HG03139 (cell line): ENCODE measurements at regions not wholly inside any gene's neighbourhood (a gene's known extent, or its start where the extent isn't known, plus 50 kb on each side); places are given as distances from the start of the nearest gene placed in this dataset.
"Not testable (repeated sequence)": the region's sequence is repeated elsewhere in the genome, so short reads cannot be mapped to it uniquely, and the experiment has no call there.

Source experiments
- ATAC-seq: cut with Tn5 transposase; IDR thresholded peaks from one replicate; pipeline ENCODE4 v1.9.1; 2021; ENCODE audit not compliant: unreplicated experiment

- ATAC-seq: no peak
Observed at GRCh38 chr15:62218841-62219240, 53.8 kb upstream of the C2CD4B start.

- no peak for ATAC-seq
Observed at GRCh38 chr15:62219799-62220198, 54.7 kb upstream of the C2CD4B start.

- ATAC-seq: no peak
Observed at GRCh38 chr15:62223020-62223419, 57.9 kb upstream of the C2CD4B start.

GRCh38 chr15:62228604-62229003 lies 63.5 kb upstream of the C2CD4B start:
- ATAC-seq: no peak

GRCh38 chr15:62231856-62232255 lies 66.8 kb upstream of the C2CD4B start:
- ATAC-seq: no peak

- ATAC-seq: no peak
Observed at GRCh38 chr15:62240121-62241096, 75.3 kb upstream of the C2CD4B start.

GRCh38 chr15:62241135-62241770 lies 76.2 kb upstream of the C2CD4B start:
- ATAC-seq: no peak

GRCh38 chr15:62242999-62243398 lies 77.9 kb upstream of the C2CD4B start:
- ATAC-seq: no peak

- no peak for ATAC-seq
Observed at GRCh38 chr15:62244762-62245161, 79.7 kb upstream of the C2CD4B start.

GRCh38 chr15:62248277-62248984 lies 83.3 kb upstream of the C2CD4B start:
- no peak for ATAC-seq

GRCh38 chr15:62249501-62249900 lies 84.4 kb upstream of the C2CD4B start:
- ATAC-seq: no peak

GRCh38 chr15:62250186-62250585 lies 85.1 kb upstream of the C2CD4B start:
- ATAC-seq: no peak

- ATAC-seq: no peak
Observed at GRCh38 chr15:62250978-62251377, 85.9 kb upstream of the C2CD4B start.

GRCh38 chr15:62253294-62253693 lies 88.2 kb upstream of the C2CD4B start:
- no peak for ATAC-seq

- no peak for ATAC-seq
Observed at GRCh38 chr15:62254137-62254934, 89.3 kb upstream of the C2CD4B start.

GRCh38 chr15:62256430-62256829 lies 91.3 kb upstream of the C2CD4B start:
- ATAC-seq: not testable (repeated sequence)

GRCh38 chr15:62257996-62258521 lies 93.0 kb upstream of the C2CD4B start:
- no peak for ATAC-seq

GRCh38 chr15:62262305-62262941 lies 97.3 kb upstream of the C2CD4B start:
- ATAC-seq: no peak

GRCh38 chr15:62264196-62264595 lies 99.1 kb upstream of the C2CD4B start:
- ATAC-seq: no peak

- no peak for ATAC-seq
Observed at GRCh38 chr15:62269504-62269903, 104.4 kb upstream of the C2CD4B start.
